ENCODE measurements at regions not wholly inside any gene's neighbourhood (a gene's known extent, or its start where the extent isn't known, plus 50 kb on each side); places are given as distances from the start of the nearest gene placed in this dataset.
"Not testable (repeated sequence)": the region's sequence is repeated elsewhere in the genome, so short reads cannot be mapped to it uniquely, and the experiment has no call there.

- not testable (repeated sequence) for DNase-seq (ENCODE audit: low spot score)
Observed at GRCh38 chrY:19535697-19536096, 208.8 kb downstream of the KDM5D start.

GRCh38 chrY:19521976-19522375, 222.6 kb downstream of the KDM5D start:
- no peak for DNase-seq (ENCODE audit: low spot score)

- DNase-seq (ENCODE audit: low spot score): no peak
Observed at GRCh38 chrY:19503092-19503449, 241.5 kb downstream of the KDM5D start.

- no peak for DNase-seq (ENCODE audit: low spot score)
Observed at GRCh38 chrY:19502169-19503091, 242.1 kb downstream of the KDM5D start.

- DNase-seq (ENCODE audit: low spot score): no peak
Observed at GRCh38 chrY:19498556-19498955, 246.0 kb downstream of the KDM5D start.

- DNase-seq (ENCODE audit: low spot score): no peak
Observed at GRCh38 chrY:19487494-19487893, 257.0 kb downstream of the KDM5D start.

- DNase-seq (ENCODE audit: low spot score): no peak
Observed at GRCh38 chrY:19484997-19485396, 259.5 kb downstream of the KDM5D start.

GRCh38 chrY:19479141-19479540, 265.4 kb downstream of the KDM5D start:
- DNase-seq (ENCODE audit: low spot score): no peak

GRCh38 chrY:19477959-19478358, 266.6 kb downstream of the KDM5D start:
- DNase-seq (ENCODE audit: low spot score): no peak

- no peak for DNase-seq (ENCODE audit: low spot score)
Observed at GRCh38 chrY:19465809-19466208, 278.7 kb downstream of the KDM5D start.

GRCh38 chrY:19456855-19457448, 287.6 kb downstream of the KDM5D start:
- no peak for DNase-seq (ENCODE audit: low spot score)

GRCh38 chrY:19433059-19433458, 311.5 kb downstream of the KDM5D start:
- DNase-seq (ENCODE audit: low spot score): peak; percentile 26

GRCh38 chrY:19427736-19428518, 316.6 kb downstream of the KDM5D start:
- DNase-seq (ENCODE audit: low spot score): no peak

GRCh38 chrY:19427191-19427590, 317.3 kb downstream of the KDM5D start:
- DNase-seq (ENCODE audit: low spot score): not testable (repeated sequence)

GRCh38 chrY:19410980-19411766, 333.4 kb downstream of the KDM5D start:
- no peak for DNase-seq (ENCODE audit: low spot score)

- DNase-seq (ENCODE audit: low spot score): no peak
Observed at GRCh38 chrY:19406246-19406645, 338.3 kb downstream of the KDM5D start.

- DNase-seq (ENCODE audit: low spot score): no peak
Observed at GRCh38 chrY:19405598-19405997, 338.9 kb downstream of the KDM5D start.

- no peak for DNase-seq (ENCODE audit: low spot score)
Observed at GRCh38 chrY:19392876-19393275, 351.6 kb downstream of the KDM5D start.

- DNase-seq (ENCODE audit: low spot score): no peak
Observed at GRCh38 chrY:19391922-19392321, 352.6 kb downstream of the KDM5D start.

GRCh38 chrY:19365321-19365720, 379.2 kb downstream of the KDM5D start:
- no peak for DNase-seq (ENCODE audit: low spot score)

- no peak for DNase-seq (ENCODE audit: low spot score)
Observed at GRCh38 chrY:19357249-19357648, 387.3 kb downstream of the KDM5D start.

- no peak for DNase-seq (ENCODE audit: low spot score)
Observed at GRCh38 chrY:19356735-19357134, 387.8 kb downstream of the KDM5D start.
